Inflammatory macrophage treated with lipopolysaccharide for 4 hours (primary cell): ENCODE measurements at regions not wholly inside any gene's neighbourhood (a gene's known extent, or its start where the extent isn't known, plus 50 kb on each side); places are given as distances from the start of the nearest gene placed in this dataset.
"Not testable (repeated sequence)": the region's sequence is repeated elsewhere in the genome, so short reads cannot be mapped to it uniquely, and the experiment has no call there.

Source experiments
- DNase-seq: peaks from one replicate; pipeline ENCODE4 v3.0.0-alpha.2; 2020

- DNase-seq, result no peak
Observed at GRCh38 chr6:141123049-141123448, 1009.7 kb upstream of the GJE1 start.

GRCh38 chr6:141118991-141119390 lies 1013.7 kb upstream of the GJE1 start:
- no peak for DNase-seq

- no peak for DNase-seq
Observed at GRCh38 chr6:141117874-141118273, 1014.9 kb upstream of the GJE1 start.

- DNase-seq, result no peak
Observed at GRCh38 chr6:141110481-141110880, 1022.2 kb upstream of the GJE1 start.

GRCh38 chr6:141107591-141108160 lies 1025.0 kb upstream of the GJE1 start:
- no peak for DNase-seq

- DNase-seq, result no peak
Observed at GRCh38 chr6:141105481-141105880, 1027.2 kb upstream of the GJE1 start.

- no peak for DNase-seq
Observed at GRCh38 chr6:141103246-141103645, 1029.5 kb upstream of the GJE1 start.

- DNase-seq, result no peak
Observed at GRCh38 chr6:141097471-141097870, 1035.3 kb upstream of the GJE1 start.

GRCh38 chr6:141095308-141095707 lies 1037.4 kb upstream of the GJE1 start:
- DNase-seq, result no peak

GRCh38 chr6:141088171-141088570 lies 1044.6 kb upstream of the GJE1 start:
- no peak for DNase-seq

GRCh38 chr6:141077355-141078333 lies 1055.1 kb upstream of the GJE1 start:
- no peak for DNase-seq

GRCh38 chr6:141057761-141058160 lies 1075.0 kb upstream of the GJE1 start:
- DNase-seq, result no peak

- no peak for DNase-seq
Observed at GRCh38 chr6:141056945-141057625, 1075.6 kb upstream of the GJE1 start.

GRCh38 chr6:141050471-141050870 lies 1082.3 kb upstream of the GJE1 start:
- DNase-seq, result no peak

GRCh38 chr6:141048451-141048850 lies 1084.3 kb upstream of the GJE1 start:
- DNase-seq, result no peak

GRCh38 chr6:141046496-141046895 lies 1086.2 kb upstream of the GJE1 start:
- DNase-seq, result not testable (repeated sequence)

- DNase-seq, result no peak
Observed at GRCh38 chr6:141041596-141042087, 1091.1 kb upstream of the GJE1 start.

- DNase-seq, result no peak
Observed at GRCh38 chr6:141035312-141036200, 1097.2 kb upstream of the GJE1 start.

- DNase-seq, result no peak
Observed at GRCh38 chr6:141033101-141033500, 1099.6 kb upstream of the GJE1 start.

GRCh38 chr6:141029908-141030307 lies 1102.8 kb upstream of the GJE1 start:
- DNase-seq, result no peak

GRCh38 chr6:141028791-141029280 lies 1103.9 kb upstream of the GJE1 start:
- no peak for DNase-seq

GRCh38 chr6:141026504-141026903 lies 1106.2 kb upstream of the GJE1 start:
- DNase-seq, result no peak
